ENCODE measurements at regions not wholly inside any gene's neighbourhood (a gene's known extent, or its start where the extent isn't known, plus 50 kb on each side); places are given as distances from the start of the nearest gene placed in this dataset.

- H3K4me1 ChIP-seq: no peaks in the 10 kb centered on the region
- no peak overlapping the region for H3K4me3 ChIP-seq
- H3K9me3 ChIP-seq: no peaks in the 10 kb centered on the region
- TF ChIP-seq, protein P1, sequence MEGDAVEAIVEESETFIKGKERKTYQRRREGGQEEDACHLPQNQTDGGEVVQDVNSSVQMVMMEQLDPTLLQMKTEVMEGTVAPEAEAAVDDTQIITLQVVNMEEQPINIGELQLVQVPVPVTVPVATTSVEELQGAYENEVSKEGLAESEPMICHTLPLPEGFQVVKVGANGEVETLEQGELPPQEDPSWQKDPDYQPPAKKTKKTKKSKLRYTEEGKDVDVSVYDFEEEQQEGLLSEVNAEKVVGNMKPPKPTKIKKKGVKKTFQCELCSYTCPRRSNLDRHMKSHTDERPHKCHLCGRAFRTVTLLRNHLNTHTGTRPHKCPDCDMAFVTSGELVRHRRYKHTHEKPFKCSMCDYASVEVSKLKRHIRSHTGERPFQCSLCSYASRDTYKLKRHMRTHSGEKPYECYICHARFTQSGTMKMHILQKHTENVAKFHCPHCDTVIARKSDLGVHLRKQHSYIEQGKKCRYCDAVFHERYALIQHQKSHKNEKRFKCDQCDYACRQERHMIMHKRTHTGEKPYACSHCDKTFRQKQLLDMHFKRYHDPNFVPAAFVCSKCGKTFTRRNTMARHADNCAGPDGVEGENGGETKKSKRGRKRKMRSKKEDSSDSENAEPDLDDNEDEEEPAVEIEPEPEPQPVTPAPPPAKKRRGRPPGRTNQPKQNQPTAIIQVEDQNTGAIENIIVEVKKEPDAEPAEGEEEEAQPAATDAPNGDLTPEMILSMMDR (IDR thresholded peaks at IDR 0.05): no peak
- TF ChIP-seq POLR2AphosphoS5 (IDR thresholded peaks at IDR 0.05) (no peak), POLR2A (IDR thresholded peaks at IDR 0.05) (no peak)
- H3K27ac ChIP-seq: no peak overlapping the region
- no peaks in the 10 kb centered on the region for H3K27me3 ChIP-seq
- intact Hi-C loops (cut with DNase I; ENCODE audit: low total_unique reads): no loop called here
- H3K36me3 ChIP-seq: no peaks in the 10 kb centered on the region
- DNase-seq (ENCODE audit: low spot score in 2 of 2): no peak
Observed at GRCh38 chr4:27293831-27294230, 433.2 kb downstream of the STIM2 start.

GRCh38 chr4:27304751-27305150, 444.1 kb downstream of the STIM2 start:
- no peak for DNase-seq (ENCODE audit: low spot score in 2 of 2)
- H3K27ac ChIP-seq: no peak overlapping the region
- no peak overlapping the region for H3K4me3 ChIP-seq
- no peaks in the 10 kb centered on the region for H3K4me1 ChIP-seq
- H3K9me3 ChIP-seq: peaks cover 0 to 10% of the 10 kb centered on the region in 2 donors
- no peaks in the 10 kb centered on the region for H3K36me3 ChIP-seq
- intact Hi-C loops (cut with DNase I; ENCODE audit: low total_unique reads): no loop called here
- TF ChIP-seq POLR2AphosphoS5 (IDR thresholded peaks at IDR 0.05): no peak
- no peak for TF ChIP-seq POLR2A (IDR thresholded peaks at IDR 0.05)
- TF ChIP-seq, protein P1 (IDR thresholded peaks at IDR 0.05): no peak
- H3K27me3 ChIP-seq: no peaks in the 10 kb centered on the region

- intact Hi-C loops (cut with DNase I; ENCODE audit: low total_unique reads): no loop called here
- Histone ChIP-seq H3K36me3 (no peaks in the 10 kb centered on the region), H3K27me3 (no peaks in the 10 kb centered on the region), H3K4me1 (no peaks in the 10 kb centered on the region), H3K27ac (no peak overlapping the region), H3K9me3 (peaks cover 0 to 10% of the 10 kb centered on the region in 2 donors), H3K4me3 (no peak overlapping the region)
- no peak for TF ChIP-seq POLR2AphosphoS5 (IDR thresholded peaks at IDR 0.05)
- DNase-seq (ENCODE audit: low spot score in 2 of 2): no peak
Observed at GRCh38 chr4:27305246-27305645, 444.6 kb downstream of the STIM2 start.

DNA sequence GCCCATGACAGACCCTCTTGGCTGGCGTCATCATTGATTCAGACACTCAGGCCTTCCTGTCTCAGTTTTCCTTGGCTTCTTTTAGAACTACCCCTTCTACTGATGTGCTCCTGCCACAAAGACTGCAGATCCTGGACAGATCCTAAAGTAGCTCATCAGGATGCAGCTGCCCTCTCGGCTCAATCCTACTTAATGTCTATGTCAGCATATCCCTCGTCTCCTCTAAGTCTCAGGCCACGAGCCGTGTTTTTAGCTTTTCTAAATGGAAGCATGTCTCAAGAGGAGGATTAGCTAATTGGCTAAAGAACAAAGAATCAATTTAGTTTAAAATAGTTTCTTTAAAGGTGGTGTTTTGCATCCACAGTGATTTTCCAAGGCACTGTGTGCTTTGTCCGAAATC, 447.7 kb downstream of the STIM2 start:
- H3K9me3 ChIP-seq: no peaks in the 10 kb centered on the region
- H3K27me3 ChIP-seq: no peaks in the 10 kb centered on the region
- intact Hi-C loops (cut with DNase I; ENCODE audit: low total_unique reads): no loop called here
- H3K36me3 ChIP-seq: no peaks in the 10 kb centered on the region
- no peak overlapping the region for H3K4me3 ChIP-seq
- no peak overlapping the region for H3K27ac ChIP-seq
- TF ChIP-seq POLR2A (IDR thresholded peaks at IDR 0.05): no peak
- H3K4me1 ChIP-seq: no peaks in the 10 kb centered on the region
- no peak for DNase-seq (ENCODE audit: low spot score in 2 of 2)

- intact Hi-C loops (cut with DNase I; ENCODE audit: low total_unique reads): loop anchor here (1.0 kb wide), 1 partner anchor 19 kb away; no protein-coding TSS in a partner anchor
- DNase-seq (ENCODE audit: low spot score in 2 of 2): no peak
- Histone ChIP-seq H3K4me3 (no peak overlapping the region), H3K36me3 (no peaks in the 10 kb centered on the region), H3K27ac (no peak overlapping the region), H3K9me3 (no peaks in the 10 kb centered on the region), H3K4me1 (no peaks in the 10 kb centered on the region), H3K27me3 (no peaks in the 10 kb centered on the region)
- TF ChIP-seq POLR2AphosphoS5 (IDR thresholded peaks at IDR 0.05) (no peak), POLR2A (IDR thresholded peaks at IDR 0.05) (no peak)
- TF ChIP-seq, protein P1 (IDR thresholded peaks at IDR 0.05): no peak
Observed at GRCh38 chr4:27315625-27316024, 455.0 kb downstream of the STIM2 start.

DNA sequence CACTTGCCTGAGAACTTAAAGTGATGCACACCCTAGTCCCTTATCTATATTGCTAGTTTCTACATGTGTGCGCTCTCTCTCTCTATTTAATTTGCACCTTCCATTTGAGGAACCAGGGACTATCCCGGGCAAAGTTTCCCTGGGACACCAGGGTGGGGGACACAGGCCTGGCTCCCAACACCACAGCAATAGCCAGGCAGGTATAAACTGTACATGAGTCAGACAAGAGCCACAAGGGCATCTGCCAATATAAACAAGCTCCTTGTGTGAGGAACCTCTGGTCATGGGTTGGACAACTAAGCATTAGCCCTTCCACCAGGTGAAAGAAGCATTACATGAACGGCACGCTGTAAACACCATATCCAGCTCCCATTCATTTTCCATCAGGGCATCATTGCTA, 455.5 kb downstream of the STIM2 start:
- H3K27me3 ChIP-seq: no peaks in the 10 kb centered on the region
- H3K36me3 ChIP-seq: no peaks in the 10 kb centered on the region
- TF ChIP-seq, protein P1 (IDR thresholded peaks at IDR 0.05): no peak
- TF ChIP-seq POLR2A (IDR thresholded peaks at IDR 0.05) (no peak), POLR2AphosphoS5 (IDR thresholded peaks at IDR 0.05) (no peak)
- no peak for DNase-seq (ENCODE audit: low spot score in 2 of 2)
- H3K9me3 ChIP-seq: no peaks in the 10 kb centered on the region
- no peaks in the 10 kb centered on the region for H3K4me1 ChIP-seq
- H3K27ac ChIP-seq: no peak overlapping the region
- H3K4me3 ChIP-seq: no peak overlapping the region
- intact Hi-C loops (cut with DNase I; ENCODE audit: low total_unique reads): no loop called here
